ENCODE measurements at regions not wholly inside any gene's neighbourhood (a gene's known extent, or its start where the extent isn't known, plus 50 kb on each side); places are given as distances from the start of the nearest gene placed in this dataset.
"Not testable (repeated sequence)": the region's sequence is repeated elsewhere in the genome, so short reads cannot be mapped to it uniquely, and the experiment has no call there.

GRCh38 chr12:102329883-102330282 lies 132.2 kb upstream of the PMCH start:
- Histone ChIP-seq H3K4me3 (no peak overlapping the region), H3K36me3 (no peaks in the 10 kb centered on the region), H3K27ac (no peak overlapping the region), H3K27me3 (replicated peaks; ENCODE audit: insufficient read depth) (no peaks in the 10 kb centered on the region), H3K4me1 (replicated peaks) (no peaks in the 10 kb centered on the region), H3K9me3 (no peaks in the 10 kb centered on the region)
- no peak for DNase-seq (ENCODE audit: low spot score)
- intact Hi-C loops (cut with DNase I): no loop called here
- TF ChIP-seq, protein P1, sequence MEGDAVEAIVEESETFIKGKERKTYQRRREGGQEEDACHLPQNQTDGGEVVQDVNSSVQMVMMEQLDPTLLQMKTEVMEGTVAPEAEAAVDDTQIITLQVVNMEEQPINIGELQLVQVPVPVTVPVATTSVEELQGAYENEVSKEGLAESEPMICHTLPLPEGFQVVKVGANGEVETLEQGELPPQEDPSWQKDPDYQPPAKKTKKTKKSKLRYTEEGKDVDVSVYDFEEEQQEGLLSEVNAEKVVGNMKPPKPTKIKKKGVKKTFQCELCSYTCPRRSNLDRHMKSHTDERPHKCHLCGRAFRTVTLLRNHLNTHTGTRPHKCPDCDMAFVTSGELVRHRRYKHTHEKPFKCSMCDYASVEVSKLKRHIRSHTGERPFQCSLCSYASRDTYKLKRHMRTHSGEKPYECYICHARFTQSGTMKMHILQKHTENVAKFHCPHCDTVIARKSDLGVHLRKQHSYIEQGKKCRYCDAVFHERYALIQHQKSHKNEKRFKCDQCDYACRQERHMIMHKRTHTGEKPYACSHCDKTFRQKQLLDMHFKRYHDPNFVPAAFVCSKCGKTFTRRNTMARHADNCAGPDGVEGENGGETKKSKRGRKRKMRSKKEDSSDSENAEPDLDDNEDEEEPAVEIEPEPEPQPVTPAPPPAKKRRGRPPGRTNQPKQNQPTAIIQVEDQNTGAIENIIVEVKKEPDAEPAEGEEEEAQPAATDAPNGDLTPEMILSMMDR (IDR thresholded peaks at IDR 0.05): no peak
- TF ChIP-seq POLR2A (IDR thresholded peaks at IDR 0.05) (no peak), POLR2AphosphoS5 (IDR thresholded peaks at IDR 0.05) (no peak)

- Histone ChIP-seq H3K27ac (no peak overlapping the region), H3K36me3 (no peaks in the 10 kb centered on the region), H3K27me3 (replicated peaks; ENCODE audit: insufficient read depth) (no peaks in the 10 kb centered on the region), H3K4me3 (no peak overlapping the region), H3K4me1 (replicated peaks) (no peaks in the 10 kb centered on the region), H3K9me3 (no peaks in the 10 kb centered on the region)
- WGBS: 12% methylated on average over 1 of the region's 1 CpG
- intact Hi-C loops (cut with DNase I): no loop called here
- DNase-seq (ENCODE audit: low spot score): no peak
- TF ChIP-seq, protein P1 (IDR thresholded peaks at IDR 0.05): no peak
- TF ChIP-seq POLR2A (IDR thresholded peaks at IDR 0.05) (no peak), POLR2AphosphoS5 (IDR thresholded peaks at IDR 0.05) (no peak)
Observed at GRCh38 chr12:102326982-102327381, 129.3 kb upstream of the PMCH start.

DNA sequence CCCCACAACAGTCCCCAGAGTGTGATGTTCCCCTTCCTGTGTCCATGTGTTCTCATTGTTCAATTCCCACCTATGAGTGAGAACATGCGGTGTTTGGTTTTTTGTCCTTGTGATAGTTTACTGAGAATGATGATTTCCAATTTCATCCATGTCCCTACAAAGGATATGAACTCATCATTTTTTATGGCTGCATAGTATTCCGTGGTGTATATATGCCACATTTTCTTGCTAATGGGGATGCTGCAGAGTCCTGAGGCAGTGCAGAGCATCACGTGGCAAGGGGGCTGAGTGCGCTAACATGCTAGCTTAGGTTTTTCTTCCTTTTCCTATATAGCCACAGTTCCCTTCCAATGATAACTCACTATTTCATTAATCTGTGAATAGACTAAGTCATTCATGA lies 127.5 kb upstream of the PMCH start:
- H3K36me3 ChIP-seq; DNase-seq (ENCODE audit: low spot score); H3K27ac ChIP-seq; intact Hi-C loops (cut with DNase I); H3K9me3 ChIP-seq; H3K4me1 ChIP-seq (replicated peaks); H3K27me3 ChIP-seq (replicated peaks; ENCODE audit: insufficient read depth); H3K4me3 ChIP-seq: not testable (repeated sequence)
- 97% methylated on average over 4 of the region's 4 CpGs for WGBS

DNA sequence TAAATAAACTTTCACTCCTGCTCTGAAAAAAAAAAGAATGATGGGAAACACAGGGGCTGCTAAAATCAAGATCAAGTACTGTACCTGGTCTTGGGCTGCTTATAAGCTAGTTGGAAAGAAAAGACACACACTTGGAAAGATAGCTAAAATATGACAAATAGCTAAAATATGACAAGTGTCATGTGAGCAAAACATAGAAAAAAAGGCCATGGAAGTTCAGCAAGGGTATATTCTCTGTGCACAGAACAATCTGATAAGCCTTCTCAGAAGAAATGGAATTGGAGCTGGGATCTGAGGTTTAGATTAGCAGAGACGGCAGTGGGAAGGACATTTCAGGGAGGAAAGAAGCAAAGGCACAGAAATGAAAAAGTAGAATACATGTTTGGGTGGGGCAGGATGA lies 126.2 kb upstream of the PMCH start:
- no peak for DNase-seq (ENCODE audit: low spot score)
- Histone ChIP-seq H3K9me3 (no peaks in the 10 kb centered on the region), H3K4me1 (replicated peaks) (no peaks in the 10 kb centered on the region), H3K27me3 (replicated peaks; ENCODE audit: insufficient read depth) (no peaks in the 10 kb centered on the region), H3K36me3 (no peaks in the 10 kb centered on the region), H3K27ac (no peak overlapping the region), H3K4me3 (no peak overlapping the region)
- intact Hi-C loops (cut with DNase I): no loop called here
- WGBS: 75% methylated on average over 1 of the region's 1 CpG
- TF ChIP-seq POLR2AphosphoS5 (IDR thresholded peaks at IDR 0.05) (no peak), POLR2A (IDR thresholded peaks at IDR 0.05) (no peak)
- TF ChIP-seq, protein P1 (IDR thresholded peaks at IDR 0.05): no peak

DNA sequence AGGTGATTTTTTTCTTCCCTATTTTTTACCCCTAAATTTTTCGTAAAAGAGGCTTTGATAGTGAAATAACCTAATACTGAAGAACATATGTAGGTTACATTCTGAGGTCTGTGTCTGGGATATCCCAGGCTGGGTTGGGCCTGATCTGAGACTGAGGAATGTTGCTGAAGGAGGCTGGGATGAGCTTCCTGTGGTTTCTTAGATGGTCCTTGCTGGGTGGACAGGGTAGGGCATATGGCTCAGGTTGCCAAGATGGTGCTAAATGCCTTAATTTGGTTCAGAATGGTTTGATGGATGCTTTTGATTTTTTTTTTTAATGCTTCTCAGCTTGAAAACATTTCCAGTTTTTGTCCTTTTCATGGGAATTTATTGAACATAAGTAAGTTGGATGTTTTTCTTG lies 124.6 kb upstream of the PMCH start:
- Histone ChIP-seq H3K9me3 (no peaks in the 10 kb centered on the region), H3K4me3 (no peak overlapping the region), H3K4me1 (replicated peaks) (no peaks in the 10 kb centered on the region), H3K27ac (no peak overlapping the region), H3K27me3 (replicated peaks; ENCODE audit: insufficient read depth) (no peaks in the 10 kb centered on the region), H3K36me3 (no peaks in the 10 kb centered on the region)
- intact Hi-C loops (cut with DNase I): no loop called here
- no peak for TF ChIP-seq POLR2A (IDR thresholded peaks at IDR 0.05)
- TF ChIP-seq, protein P1 (IDR thresholded peaks at IDR 0.05): no peak
- TF ChIP-seq POLR2AphosphoS5 (IDR thresholded peaks at IDR 0.05): no peak
- no peak for DNase-seq (ENCODE audit: low spot score)
- 97% methylated on average over 1 of the region's 1 CpG for WGBS

Data from prostate gland (tissue), 2 donors.